OCI-LY1 (cell line): ENCODE measurements at regions not wholly inside any gene's neighbourhood (a gene's known extent, or its start where the extent isn't known, plus 50 kb on each side); places are given as distances from the start of the nearest gene placed in this dataset.

Experiments
- CTCF ChIP-seq: fragments of 200-600 bp; sonication (generic), shearing (Covaris generic); IDR thresholded peaks from 2 replicates; pipeline ENCODE4 v1.5.1; 2017; ENCODE audit warnings: mild to moderate bottlenecking, antibody characterized with exemption, low read length, moderate library complexity, mixed read lengths
- EZH2 ChIP-seq: fragments of 200-600 bp; sonication (generic), shearing (Covaris generic); IDR thresholded peaks from 2 replicates; pipeline ENCODE4 v1.8.0; 2017; ENCODE audit warnings: borderline replicate concordance, mixed run types, mild to moderate bottlenecking, antibody characterized with exemption, low read length, moderate library complexity, mixed read lengths

GRCh38 chr5:89229331-89230070 is 346.5 kb upstream of the MEF2C start:
- TF ChIP-seq EZH2 (no peak), CTCF (no peak)
